ENCODE measurements at regions not wholly inside any gene's neighbourhood (a gene's known extent, or its start where the extent isn't known, plus 50 kb on each side); places are given as distances from the start of the nearest gene placed in this dataset.

DNA sequence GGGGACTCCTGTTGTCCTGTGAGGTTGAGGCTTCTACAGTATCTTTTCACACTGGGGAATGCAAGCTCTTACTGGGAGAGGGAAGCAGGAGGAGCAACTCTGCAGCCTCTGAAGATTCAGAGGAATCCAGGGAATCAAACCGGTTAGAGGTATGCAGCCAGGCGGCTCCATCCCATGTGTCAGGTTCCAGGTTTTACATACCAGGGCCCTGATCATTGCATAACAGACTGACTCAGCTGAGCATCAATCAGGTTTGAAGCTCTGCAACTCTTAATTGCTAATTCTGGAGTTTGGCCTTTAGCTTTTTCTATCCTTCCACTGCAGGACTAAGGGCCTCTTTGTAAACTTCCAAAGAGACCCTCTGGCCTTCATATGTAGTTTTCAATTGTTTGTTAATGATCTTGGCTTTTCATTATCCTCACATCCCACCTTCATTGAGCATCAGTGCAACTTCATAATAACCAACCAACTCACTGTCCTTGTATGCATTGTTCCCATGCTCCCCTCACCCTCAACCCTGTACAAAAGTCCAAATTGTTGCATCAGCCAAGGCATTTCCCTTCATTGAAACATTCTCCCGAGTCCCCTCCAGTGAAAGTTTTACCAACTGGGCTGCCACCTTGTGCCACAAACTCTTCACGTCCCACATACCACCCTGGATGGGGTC is 59.7 kb upstream of the DHX40 start:
- H3K36me3 ChIP-seq (ENCODE audit: control insufficient read depth, insufficient read depth, low read length), result no peaks in the 10 kb centered on the region
- no peaks in the 10 kb centered on the region for H3K27me3 ChIP-seq (ENCODE audit: control insufficient read depth, insufficient read depth, low read length)
- peak; percentile 65 for DNase-seq (ENCODE audit: low read depth)
- no peak for FAIRE-seq
- H3K4me3 ChIP-seq (ENCODE audit: low read depth, low read length), result no peak overlapping the region
- TF ChIP-seq, protein P1, sequence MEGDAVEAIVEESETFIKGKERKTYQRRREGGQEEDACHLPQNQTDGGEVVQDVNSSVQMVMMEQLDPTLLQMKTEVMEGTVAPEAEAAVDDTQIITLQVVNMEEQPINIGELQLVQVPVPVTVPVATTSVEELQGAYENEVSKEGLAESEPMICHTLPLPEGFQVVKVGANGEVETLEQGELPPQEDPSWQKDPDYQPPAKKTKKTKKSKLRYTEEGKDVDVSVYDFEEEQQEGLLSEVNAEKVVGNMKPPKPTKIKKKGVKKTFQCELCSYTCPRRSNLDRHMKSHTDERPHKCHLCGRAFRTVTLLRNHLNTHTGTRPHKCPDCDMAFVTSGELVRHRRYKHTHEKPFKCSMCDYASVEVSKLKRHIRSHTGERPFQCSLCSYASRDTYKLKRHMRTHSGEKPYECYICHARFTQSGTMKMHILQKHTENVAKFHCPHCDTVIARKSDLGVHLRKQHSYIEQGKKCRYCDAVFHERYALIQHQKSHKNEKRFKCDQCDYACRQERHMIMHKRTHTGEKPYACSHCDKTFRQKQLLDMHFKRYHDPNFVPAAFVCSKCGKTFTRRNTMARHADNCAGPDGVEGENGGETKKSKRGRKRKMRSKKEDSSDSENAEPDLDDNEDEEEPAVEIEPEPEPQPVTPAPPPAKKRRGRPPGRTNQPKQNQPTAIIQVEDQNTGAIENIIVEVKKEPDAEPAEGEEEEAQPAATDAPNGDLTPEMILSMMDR (IDR thresholded peaks at IDR 0.05; ENCODE audit: insufficient read depth, low read length, severe bottlenecking), result no peak

DNA sequence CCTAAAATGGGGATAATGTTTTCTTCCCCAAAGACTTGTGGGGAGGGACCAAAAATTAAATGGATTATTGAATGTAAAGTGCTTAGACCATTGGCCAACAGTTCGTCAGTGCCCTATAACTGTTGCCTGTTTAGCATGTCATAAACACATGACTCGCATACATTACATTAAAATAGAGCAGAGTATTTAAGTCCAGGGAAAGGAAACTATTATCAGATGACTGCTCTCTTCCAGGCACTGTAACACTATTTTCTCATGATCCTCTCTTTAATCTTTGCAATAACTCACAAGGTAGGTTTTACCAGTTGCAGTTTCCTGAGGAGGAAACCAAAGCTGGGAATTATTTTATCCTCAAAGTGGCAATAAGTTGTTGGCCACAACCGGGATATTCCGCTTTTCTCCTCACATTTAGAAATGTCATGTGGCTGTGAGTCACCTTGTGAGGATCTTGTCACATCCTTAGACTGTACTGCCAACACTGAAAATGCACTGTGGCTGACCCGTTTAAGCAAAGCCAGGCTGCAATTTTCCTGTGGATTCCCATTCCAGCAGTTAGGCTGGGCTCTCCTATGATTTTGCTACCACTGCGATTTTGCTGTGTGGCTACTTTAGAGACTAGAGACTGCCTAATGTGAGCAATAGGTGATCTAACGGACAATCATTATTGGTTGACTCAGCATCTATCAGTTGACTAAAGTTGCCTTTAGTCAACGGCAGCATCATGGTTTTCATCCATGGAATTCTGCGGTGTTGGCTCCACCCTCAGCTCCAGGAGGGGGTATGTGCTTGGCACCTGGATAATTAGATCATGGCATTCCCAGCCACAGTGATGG is 58.3 kb upstream of the DHX40 start:
- Histone ChIP-seq H3K4me3 (ENCODE audit: low read depth, low read length) (no peak overlapping the region), H3K27me3 (ENCODE audit: control insufficient read depth, insufficient read depth, low read length) (no peaks in the 10 kb centered on the region), H3K36me3 (ENCODE audit: control insufficient read depth, insufficient read depth, low read length) (no peaks in the 10 kb centered on the region)
- DNase-seq (ENCODE audit: low read depth), result no peak
- peak; percentile 47 for FAIRE-seq
- TF ChIP-seq, protein P1 (IDR thresholded peaks at IDR 0.05; ENCODE audit: insufficient read depth, low read length, severe bottlenecking), result no peak

DNA sequence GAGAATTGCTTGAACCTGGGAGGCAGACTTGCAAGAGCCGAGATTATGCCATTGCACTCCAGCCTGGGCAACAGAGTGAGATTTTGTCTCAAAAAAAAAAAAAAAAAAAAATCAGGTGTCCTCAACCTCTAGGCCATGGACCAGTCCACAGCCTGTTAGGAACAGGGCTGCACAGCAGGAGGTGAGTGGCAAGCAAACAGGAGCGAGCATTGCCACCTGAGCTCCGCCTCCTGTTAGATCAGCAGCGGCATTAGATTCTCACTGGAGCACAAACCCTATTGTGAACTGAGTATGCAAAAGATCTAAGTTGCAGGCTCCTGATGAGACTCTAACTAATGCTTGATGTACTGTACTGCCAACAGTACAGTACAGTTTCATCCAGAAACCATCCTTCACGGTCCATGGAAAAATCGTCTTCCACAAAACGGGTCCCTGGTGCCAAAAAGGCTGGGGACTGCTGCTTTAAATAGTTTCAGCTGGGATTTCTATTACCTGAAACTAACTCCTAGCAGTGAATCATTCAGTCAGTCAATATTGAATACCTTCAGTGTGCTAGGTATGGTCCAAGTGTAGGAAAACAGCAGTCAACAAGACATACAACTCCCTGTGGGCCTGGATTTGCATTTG is 56.3 kb upstream of the DHX40 start:
- H3K27me3 ChIP-seq (ENCODE audit: control insufficient read depth, insufficient read depth, low read length), result no peaks in the 10 kb centered on the region
- DNase-seq (ENCODE audit: low read depth), result no peak
- no peak overlapping the region for H3K4me3 ChIP-seq (ENCODE audit: low read depth, low read length)
- no peak for FAIRE-seq
- no peaks in the 10 kb centered on the region for H3K36me3 ChIP-seq (ENCODE audit: control insufficient read depth, insufficient read depth, low read length)
- TF ChIP-seq, protein P1 (IDR thresholded peaks at IDR 0.05; ENCODE audit: insufficient read depth, low read length, severe bottlenecking), result no peak

DNA sequence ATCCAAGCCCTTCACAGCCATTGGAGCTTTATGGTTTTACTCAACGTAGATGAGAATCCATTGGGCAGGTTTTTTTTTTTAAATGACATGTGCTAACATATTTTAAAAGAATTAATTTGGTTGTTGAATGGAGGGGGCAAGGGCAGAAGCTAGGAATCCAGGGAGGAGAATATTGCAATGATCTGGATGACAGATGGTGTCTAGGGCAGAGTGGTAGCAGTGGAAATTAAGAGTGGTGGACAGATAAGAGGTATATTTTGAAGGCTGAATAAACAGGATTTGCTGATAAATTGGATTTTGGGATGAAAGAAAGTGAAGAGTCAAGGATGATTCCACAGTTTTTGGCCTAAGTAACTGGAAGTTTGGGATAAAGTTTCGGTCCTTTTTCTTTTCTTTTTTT is 54.8 kb upstream of the DHX40 start:
- TF ChIP-seq, protein P1 (IDR thresholded peaks at IDR 0.05; ENCODE audit: insufficient read depth, low read length, severe bottlenecking), result no peak
- Histone ChIP-seq H3K4me3 (ENCODE audit: low read depth, low read length) (no peak overlapping the region), H3K36me3 (ENCODE audit: control insufficient read depth, insufficient read depth, low read length) (no peaks in the 10 kb centered on the region), H3K27me3 (ENCODE audit: control insufficient read depth, insufficient read depth, low read length) (no peaks in the 10 kb centered on the region)
- no peak for FAIRE-seq
- DNase-seq (ENCODE audit: low read depth), result no peak

DNA sequence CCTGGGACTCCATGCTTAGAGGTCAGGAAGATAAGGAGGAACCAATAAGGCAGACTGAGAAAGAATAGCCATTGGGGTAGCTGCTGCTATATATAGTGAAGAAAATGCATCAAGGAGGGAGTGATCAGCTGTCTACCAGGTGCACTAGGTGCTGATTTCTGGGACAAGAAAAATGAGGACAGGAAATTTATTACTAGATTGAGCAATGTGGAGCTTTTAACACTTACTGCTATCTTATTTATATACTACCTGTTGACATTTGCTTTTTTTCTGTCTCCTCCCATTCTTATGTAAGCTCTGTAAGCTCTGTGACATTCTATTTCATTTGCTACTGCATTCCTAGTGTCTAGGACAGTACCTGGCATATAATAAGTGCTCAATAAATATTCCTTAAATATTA is 53.7 kb upstream of the DHX40 start:
- DNase-seq (ENCODE audit: low read depth), result no peak
- H3K4me3 ChIP-seq (ENCODE audit: low read depth, low read length), result no peak overlapping the region
- no peaks in the 10 kb centered on the region for H3K36me3 ChIP-seq (ENCODE audit: control insufficient read depth, insufficient read depth, low read length)
- FAIRE-seq, result no peak
- H3K27me3 ChIP-seq (ENCODE audit: control insufficient read depth, insufficient read depth, low read length), result no peaks in the 10 kb centered on the region
- TF ChIP-seq, protein P1 (IDR thresholded peaks at IDR 0.05; ENCODE audit: insufficient read depth, low read length, severe bottlenecking), result no peak

All from bronchial epithelial cell (primary cell).